ENCODE measurements at regions not wholly inside any gene's neighbourhood (a gene's known extent, or its start where the extent isn't known, plus 50 kb on each side); places are given as distances from the start of the nearest gene placed in this dataset.
"Not testable (repeated sequence)": the region's sequence is repeated elsewhere in the genome, so short reads cannot be mapped to it uniquely, and the experiment has no call there.

GRCh38 chr6:98395610-98396166, 438.7 kb upstream of the POU3F2 start:
- Histone ChIP-seq H3K27ac (no peak overlapping the region), H3K9me3 (no peaks in the 10 kb centered on the region), H3K27me3 (no peaks in the 10 kb centered on the region), H3K36me3 (ENCODE audit: low read depth, missing control alignments) (no peaks in the 10 kb centered on the region), H3K4me1 (no peaks in the 10 kb centered on the region), H3K4me3 (no peak overlapping the region)
- TF ChIP-seq, protein P1, sequence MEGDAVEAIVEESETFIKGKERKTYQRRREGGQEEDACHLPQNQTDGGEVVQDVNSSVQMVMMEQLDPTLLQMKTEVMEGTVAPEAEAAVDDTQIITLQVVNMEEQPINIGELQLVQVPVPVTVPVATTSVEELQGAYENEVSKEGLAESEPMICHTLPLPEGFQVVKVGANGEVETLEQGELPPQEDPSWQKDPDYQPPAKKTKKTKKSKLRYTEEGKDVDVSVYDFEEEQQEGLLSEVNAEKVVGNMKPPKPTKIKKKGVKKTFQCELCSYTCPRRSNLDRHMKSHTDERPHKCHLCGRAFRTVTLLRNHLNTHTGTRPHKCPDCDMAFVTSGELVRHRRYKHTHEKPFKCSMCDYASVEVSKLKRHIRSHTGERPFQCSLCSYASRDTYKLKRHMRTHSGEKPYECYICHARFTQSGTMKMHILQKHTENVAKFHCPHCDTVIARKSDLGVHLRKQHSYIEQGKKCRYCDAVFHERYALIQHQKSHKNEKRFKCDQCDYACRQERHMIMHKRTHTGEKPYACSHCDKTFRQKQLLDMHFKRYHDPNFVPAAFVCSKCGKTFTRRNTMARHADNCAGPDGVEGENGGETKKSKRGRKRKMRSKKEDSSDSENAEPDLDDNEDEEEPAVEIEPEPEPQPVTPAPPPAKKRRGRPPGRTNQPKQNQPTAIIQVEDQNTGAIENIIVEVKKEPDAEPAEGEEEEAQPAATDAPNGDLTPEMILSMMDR (IDR thresholded peaks at IDR 0.05) = no peak
- no peak for TF ChIP-seq POLR2A (IDR thresholded peaks at IDR 0.05)
- 58 to 82% methylated on average over 1 of the region's 1 CpG for WGBS, 2 donors
- no peak for DNase-seq
- intact Hi-C loops (cut with DNase I; ENCODE audit: low total_unique reads) = no loop called here

GRCh38 chr6:98416027-98416426, 418.3 kb upstream of the POU3F2 start:
- intact Hi-C loops (cut with DNase I; ENCODE audit: low total_unique reads) = no loop called here
- Histone ChIP-seq H3K4me3 (no peak overlapping the region), H3K9me3 (no peaks in the 10 kb centered on the region), H3K4me1 (no peaks in the 10 kb centered on the region), H3K27me3 (no peaks in the 10 kb centered on the region), H3K27ac (no peak overlapping the region), H3K36me3 (ENCODE audit: low read depth, missing control alignments) (no peaks in the 10 kb centered on the region)
- WGBS, 2 donors = 47 to 72% methylated on average over 2 of the region's 2 CpGs
- no peak for TF ChIP-seq POLR2A (IDR thresholded peaks at IDR 0.05)
- TF ChIP-seq, protein P1 (IDR thresholded peaks at IDR 0.05) = no peak
- no peak for DNase-seq

- H3K36me3 ChIP-seq (ENCODE audit: low read depth, missing control alignments); intact Hi-C loops (cut with DNase I; ENCODE audit: low total_unique reads); H3K4me1 ChIP-seq; H3K9me3 ChIP-seq; DNase-seq; H3K4me3 ChIP-seq; H3K27me3 ChIP-seq; H3K27ac ChIP-seq: not testable (repeated sequence)
- 83 to 87% methylated on average over 13 to 29 of the region's 30 CpGs for WGBS, 2 donors
These were observed 417.7 kb upstream of the POU3F2 start for GRCh38 chr6:98416497-98417158.

- no peak for DNase-seq
- intact Hi-C loops (cut with DNase I; ENCODE audit: low total_unique reads) = no loop called here
- no peak for TF ChIP-seq POLR2A (IDR thresholded peaks at IDR 0.05)
- TF ChIP-seq, protein P1 (IDR thresholded peaks at IDR 0.05) = no peak
- H3K4me1 ChIP-seq = no peaks in the 10 kb centered on the region
- no peaks in the 10 kb centered on the region for H3K27me3 ChIP-seq
- WGBS, 2 donors = 49 to 63% methylated on average over 3 of the region's 3 CpGs
- H3K4me3 ChIP-seq = no peak overlapping the region
- no peak overlapping the region for H3K27ac ChIP-seq
- no peaks in the 10 kb centered on the region for H3K36me3 ChIP-seq (ENCODE audit: low read depth, missing control alignments)
- no peaks in the 10 kb centered on the region for H3K9me3 ChIP-seq
These were observed 400.9 kb upstream of the POU3F2 start for GRCh38 chr6:98433325-98434056.

GRCh38 chr6:98443633-98444032, 390.7 kb upstream of the POU3F2 start:
- Histone ChIP-seq H3K36me3 (ENCODE audit: low read depth, missing control alignments) (no peaks in the 10 kb centered on the region), H3K4me1 (no peaks in the 10 kb centered on the region), H3K27me3 (no peaks in the 10 kb centered on the region), H3K27ac (no peak overlapping the region), H3K9me3 (no peaks in the 10 kb centered on the region), H3K4me3 (no peak overlapping the region)
- TF ChIP-seq POLR2A (IDR thresholded peaks at IDR 0.05) = no peak
- TF ChIP-seq, protein P1 (IDR thresholded peaks at IDR 0.05) = no peak
- intact Hi-C loops (cut with DNase I; ENCODE audit: low total_unique reads) = no loop called here
- WGBS, 2 donors = 67 to 82% methylated on average over 1 of the region's 1 CpG
- DNase-seq = no peak

Data from testis (tissue), 2 donors.